ENCODE measurements at regions not wholly inside any gene's neighbourhood (a gene's known extent, or its start where the extent isn't known, plus 50 kb on each side); places are given as distances from the start of the nearest gene placed in this dataset.
A peak's percentile ranks its signal among the peaks of the same experiment; 100 is the strongest.

- Histone ChIP-seq H3K27ac (no peak overlapping the region), H3K4me3 (no peak overlapping the region)
- no peak for DNase-seq (ENCODE audit: low spot score)
- no peak for TF ChIP-seq CTCF (IDR thresholded peaks at IDR 0.05)
Measured at GRCh38 chr3:132790806-132791205, 68.6 kb upstream of the NPHP3 start.

- no peak overlapping the region for H3K4me3 ChIP-seq
- no peak for DNase-seq (ENCODE audit: low spot score)
- no peak overlapping the region for H3K27ac ChIP-seq
- no peak for TF ChIP-seq CTCF (IDR thresholded peaks at IDR 0.05)
Measured at GRCh38 chr3:132789959-132790358, 67.8 kb upstream of the NPHP3 start.

GRCh38 chr3:132788301-132788671 is 66.1 kb upstream of the NPHP3 start:
- no peak for DNase-seq (ENCODE audit: low spot score)
- peak overlapping the region; percentile 62 to 76 for H3K27ac ChIP-seq

GRCh38 chr3:132787616-132788300 is 65.5 kb upstream of the NPHP3 start:
- H3K27ac ChIP-seq = peak overlapping the region; percentile 62 to 76
- H3K4me3 ChIP-seq = no peak overlapping the region
- TF ChIP-seq CTCF (IDR thresholded peaks at IDR 0.05) = no peak
- DNase-seq (ENCODE audit: low spot score) = no peak

More at GRCh38 chr3:132788301-132788671, 66.1 kb upstream of the NPHP3 start:
- TF ChIP-seq CTCF (IDR thresholded peaks at IDR 0.05) = no peak
- no peak overlapping the region for H3K4me3 ChIP-seq

- H3K27ac ChIP-seq = peak overlapping the region in 1 of 2 donors; percentile 76
- H3K4me3 ChIP-seq = no peak overlapping the region
- TF ChIP-seq CTCF (IDR thresholded peaks at IDR 0.05) = no peak
- DNase-seq (ENCODE audit: low spot score) = no peak
Measured at GRCh38 chr3:132786890-132787289, 64.7 kb upstream of the NPHP3 start.

- no peak overlapping the region for H3K4me3 ChIP-seq
- no peak for DNase-seq (ENCODE audit: low spot score)
- no peak for TF ChIP-seq CTCF (IDR thresholded peaks at IDR 0.05)
- no peak overlapping the region for H3K27ac ChIP-seq
Measured at GRCh38 chr3:132785292-132785691, 63.1 kb upstream of the NPHP3 start.

GRCh38 chr3:132784502-132785025 is 62.4 kb upstream of the NPHP3 start:
- H3K27ac ChIP-seq = no peak overlapping the region

More at GRCh38 chr3:132784502-132785025, 62.4 kb upstream of the NPHP3 start:
- no peak overlapping the region for H3K4me3 ChIP-seq
- no peak for DNase-seq (ENCODE audit: low spot score)
- TF ChIP-seq CTCF (IDR thresholded peaks at IDR 0.05) = no peak

Data from coronary artery (tissue), 2 donors.